Pancreas (tissue), 10 donors: ENCODE measurements at regions not wholly inside any gene's neighbourhood (a gene's known extent, or its start where the extent isn't known, plus 50 kb on each side); places are given as distances from the start of the nearest gene placed in this dataset.
"Not testable (repeated sequence)": the region's sequence is repeated elsewhere in the genome, so short reads cannot be mapped to it uniquely, and the experiment has no call there.

Experiments
- ATAC-seq, 4 donors: fragments of 200-7000 bp; cut with Tn5 transposase; one replicate each; pipeline versions ENCODE4 v1.8.0 to v1.9.1; 2020; ENCODE audit warnings: mild to moderate bottlenecking in 4 of 4, moderate library complexity in 4 of 4
- DNase-seq, 6 donors: peaks; one replicate each; pipeline ENCODE4 v3.0.0-alpha.2; 2020
- FAIRE-seq: peaks from 2 replicates; lab custom pipeline; 2012; peaks lifted over from hg19 to GRCh38; lab: Jason Lieb, UNC
- H3K27ac ChIP-seq, 4 donors: fragments of 200-600 bp; sonication (generic); 1 replicate in 3 of 4; 2 replicates in 1 of 4; pipeline versions ENCODE4 v1.5.0 to v1.8.0; 2020
- H3K27me3 ChIP-seq, 4 donors: fragments of 200-600 bp; one replicate each; pipeline ENCODE4 v1.8.0; 2021
- H3K36me3 ChIP-seq, 3 donors: fragments of 200-600 bp; sonication (generic) in 1 of 3; one replicate each; pipeline versions ENCODE4 v1.5.0 to v1.8.0; 2020 to 2021
- H3K4me1 ChIP-seq, 3 donors: fragments of 200-600 bp; one replicate each; pipeline ENCODE4 v1.8.0; 2021
- H3K4me3 ChIP-seq, 4 donors: fragments of 200-600 bp; sonication (generic) in 2 of 4; one replicate each; pipeline versions ENCODE4 v1.5.0 to v1.8.0; 2020 to 2021
- H3K9me3 ChIP-seq, 4 donors: fragments of 200-600 bp; one replicate each; pipeline ENCODE4 v1.8.0; 2021
- CTCF ChIP-seq, 4 donors: fragments of 200-600 bp; sonication (generic) in 3 of 4; IDR thresholded peaks; one replicate each; pipeline versions ENCODE4 v1.5.0 to v1.8.0; 2021; ENCODE audit warnings: antibody characterized with exemption in 4 of 4
- WGBS, 2 donors: extraction: QIAGEN DNeasy Blood & Tissue Kit; methylation state at CpG; one replicate each; pipeline ENCODE4 v1.1.7; 2013; 5-methylcytosine and 5-hydroxymethylcytosine counted together
- intact Hi-C, 3 donors: fragments of 100-400 bp; cut with DNase I; formaldehyde crosslinking; loops; one replicate each; pipeline versions ENCODE4 v1.11.1 to v1.14.2; 2022
- donor health status: healthy with polysubstance abuse.
- donor health status: DM: no; HTN: no; CAD: no; lungs with moderate emphysema.
- donor health status: DM: no; HTN: no; CAD: no.
- donor health status: control.
- donor health status: control.
- donor health status: Bipolar disorder and iron deficiency.
- donor health status: DM: yes; HTN: yes; CAD: no.
- donor health status: DM: no; HTN: no; CAD: no.
- donor health status: DM: no; HTN: no; CAD: no.
- donor health status: DM: yes; HTN: yes; CAD: no.

- intact Hi-C loops, result no loop called here
- Histone ChIP-seq H3K4me3 (no peak overlapping the region), H3K27ac (no peak overlapping the region), H3K9me3 (no peaks in the 10 kb centered on the region), H3K27me3 (no peaks in the 10 kb centered on the region), H3K4me1 (no peaks in the 10 kb centered on the region), H3K36me3 (no peaks in the 10 kb centered on the region)
- no peak for TF ChIP-seq CTCF (IDR thresholded peaks at IDR 0.05)
- FAIRE-seq (no peak), DNase-seq (no peak), ATAC-seq (no peak)
- 72 to 84% methylated on average over 3 of the region's 3 CpGs for WGBS, 2 donors
Observed at GRCh38 chr13:38452656-38453055, 103.0 kb downstream of the UFM1 start.

DNA sequence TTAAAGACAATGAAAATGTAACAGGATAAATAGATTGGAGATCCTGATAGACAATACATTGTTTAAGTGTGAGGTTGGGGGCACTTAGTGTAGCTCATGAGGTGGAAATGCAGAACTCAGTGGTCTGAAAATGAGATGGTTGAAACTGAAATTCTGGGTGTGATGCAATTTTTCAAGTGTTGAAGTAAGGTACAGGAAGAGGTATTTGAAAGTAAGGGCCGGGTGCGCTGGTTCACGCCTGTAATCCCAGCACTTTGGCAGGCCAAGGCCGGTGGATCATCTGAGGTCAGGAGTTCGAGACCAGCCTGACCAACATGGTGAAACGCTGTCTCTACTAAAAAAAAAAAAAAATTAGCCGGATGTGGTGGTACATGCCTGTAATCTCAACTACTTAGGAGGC lies 113.0 kb downstream of the UFM1 start:
- Histone ChIP-seq H3K9me3 (no peaks in the 10 kb centered on the region), H3K4me3 (no peak overlapping the region), H3K27me3 (no peaks in the 10 kb centered on the region), H3K27ac (no peak overlapping the region), H3K36me3 (no peaks in the 10 kb centered on the region), H3K4me1 (no peaks in the 10 kb centered on the region)
- WGBS, 2 donors, result 87 to 89% methylated on average over 7 of the region's 7 CpGs
- no peak for FAIRE-seq
- TF ChIP-seq CTCF (IDR thresholded peaks at IDR 0.05), result no peak
- DNase-seq, result no peak
- no peak for ATAC-seq
- intact Hi-C loops, result no loop called here

DNA sequence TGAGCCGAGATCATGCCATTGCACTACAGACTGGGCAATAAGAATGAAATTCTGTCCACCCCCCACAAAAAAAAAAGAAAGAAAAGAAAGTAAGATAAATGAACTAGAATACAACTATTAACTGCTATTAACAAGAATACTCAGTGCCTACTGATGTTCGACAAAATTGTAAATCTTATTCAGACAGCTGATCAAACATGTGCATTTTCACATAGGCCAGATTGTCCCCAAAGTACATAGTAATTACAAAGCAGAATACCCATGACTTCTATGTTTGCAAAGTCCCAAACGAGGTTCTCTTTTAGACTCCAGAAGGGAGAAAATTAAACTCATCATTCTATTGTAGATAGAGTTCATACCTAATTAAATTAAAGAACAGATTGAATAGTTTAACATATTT lies 113.4 kb downstream of the UFM1 start:
- ATAC-seq (peak; percentile 71 to 88 (median 80)), DNase-seq (peak in 1 of 6 donors; percentile 25), FAIRE-seq (no peak)
- no peak overlapping the region for H3K27ac ChIP-seq
- no peak overlapping the region for H3K4me3 ChIP-seq
- TF ChIP-seq CTCF (IDR thresholded peaks at IDR 0.05), result no peak
- H3K27me3 ChIP-seq, result no peaks in the 10 kb centered on the region
- intact Hi-C loops, result no loop called here
- H3K9me3 ChIP-seq, result no peaks in the 10 kb centered on the region
- no peaks in the 10 kb centered on the region for H3K4me1 ChIP-seq
- H3K36me3 ChIP-seq, result no peaks in the 10 kb centered on the region
- WGBS, 2 donors, result 39 to 42% methylated on average over 3 of the region's 3 CpGs

DNA sequence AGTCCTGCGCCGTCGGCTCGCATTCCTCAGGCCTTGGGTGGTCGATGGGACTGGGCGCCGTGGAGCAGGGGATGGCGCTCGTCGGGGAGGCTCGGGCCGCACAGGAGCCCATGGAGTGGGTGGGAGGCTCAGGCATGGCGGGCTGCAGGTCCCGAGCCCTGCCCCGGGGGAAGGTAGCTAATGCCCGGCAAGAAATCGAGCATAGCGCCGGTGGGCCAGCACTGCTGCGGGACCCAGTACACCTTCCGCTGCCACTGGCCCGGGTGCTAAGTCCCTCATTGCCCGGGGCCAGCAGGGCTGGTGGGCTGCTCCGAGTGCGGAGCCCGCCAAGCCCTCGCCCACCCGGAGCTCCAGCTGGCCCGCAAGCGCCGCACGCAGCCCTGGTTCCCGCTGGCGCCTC lies 122.8 kb downstream of the UFM1 start:
- WGBS, 2 donors, result 91 to 95% methylated on average over 24 to 32 of the region's 34 CpGs
- peak in 2 of 6 donors; percentile 12 to 53 for DNase-seq
- H3K9me3 ChIP-seq, H3K36me3 ChIP-seq, H3K4me3 ChIP-seq, H3K4me1 ChIP-seq, intact Hi-C loops, H3K27ac ChIP-seq, ATAC-seq, H3K27me3 ChIP-seq, FAIRE-seq: not testable (repeated sequence)

- no peaks in the 10 kb centered on the region for H3K27me3 ChIP-seq
- WGBS, 2 donors, result 83 to 91% methylated on average over 5 of the region's 5 CpGs
- H3K27ac ChIP-seq, result no peak overlapping the region
- no peaks in the 10 kb centered on the region for H3K36me3 ChIP-seq
- no peak for FAIRE-seq
- no peak overlapping the region for H3K4me3 ChIP-seq
- ATAC-seq, result no peak
- intact Hi-C loops, result no loop called here
- no peak for TF ChIP-seq CTCF (IDR thresholded peaks at IDR 0.05)
- no peaks in the 10 kb centered on the region for H3K9me3 ChIP-seq
- DNase-seq, result no peak
- H3K4me1 ChIP-seq, result no peaks in the 10 kb centered on the region
Observed at GRCh38 chr13:38473305-38473704, 123.7 kb downstream of the UFM1 start.

- Histone ChIP-seq H3K4me1 (no peaks in the 10 kb centered on the region), H3K27ac (no peak overlapping the region), H3K9me3 (no peaks in the 10 kb centered on the region), H3K27me3 (no peaks in the 10 kb centered on the region), H3K4me3 (no peak overlapping the region), H3K36me3 (no peaks in the 10 kb centered on the region)
- intact Hi-C loops, result no loop called here
- 70 to 71% methylated on average over 2 of the region's 2 CpGs for WGBS, 2 donors
- FAIRE-seq, result no peak
- DNase-seq, result no peak
- TF ChIP-seq CTCF (IDR thresholded peaks at IDR 0.05), result no peak
- no peak for ATAC-seq
Observed at GRCh38 chr13:38477676-38478075, 128.0 kb downstream of the UFM1 start.
